ENCODE measurements at regions not wholly inside any gene's neighbourhood (a gene's known extent, or its start where the extent isn't known, plus 50 kb on each side); places are given as distances from the start of the nearest gene placed in this dataset.

- H3K4me3 Mint-ChIP-seq (ENCODE audit: low read depth): no peak overlapping the region
- peaks cover 16% of the 10 kb centered on the region for H3K27me3 Mint-ChIP-seq (ENCODE audit: low read depth)
- peaks cover 8% of the 10 kb centered on the region for H3K4me1 Mint-ChIP-seq (ENCODE audit: low read depth)
- H3K27ac Mint-ChIP-seq: no peak overlapping the region
- no peak for DNase-seq (ENCODE audit: low spot score)
- H3K36me3 Mint-ChIP-seq (ENCODE audit: low read depth): no peaks in the 10 kb centered on the region
- H3K9me3 Mint-ChIP-seq: no peaks in the 10 kb centered on the region
- intact Hi-C loops (cut with micrococcal nuclease): no loop called here
Measured at GRCh38 chr2:9095690-9096089, 92.2 kb upstream of the MBOAT2 start.

- Mint-ChIP-seq H3K4me3 (ENCODE audit: low read depth) (no peak overlapping the region), H3K4me1 (ENCODE audit: low read depth) (peaks cover 8% of the 10 kb centered on the region), H3K27ac (no peak overlapping the region), H3K36me3 (ENCODE audit: low read depth) (no peaks in the 10 kb centered on the region), H3K9me3 (no peaks in the 10 kb centered on the region), H3K27me3 (ENCODE audit: low read depth) (peaks cover 16% of the 10 kb centered on the region)
- no peak for DNase-seq (ENCODE audit: low spot score)
- intact Hi-C loops (cut with micrococcal nuclease): no loop called here
Measured at GRCh38 chr2:9095226-9095625, 91.7 kb upstream of the MBOAT2 start.

GRCh38 chr2:9094117-9094516 lies 90.6 kb upstream of the MBOAT2 start:
- Mint-ChIP-seq H3K9me3 (no peaks in the 10 kb centered on the region), H3K4me3 (ENCODE audit: low read depth) (no peak overlapping the region), H3K27ac (no peak overlapping the region), H3K4me1 (ENCODE audit: low read depth) (peaks cover 2% of the 10 kb centered on the region), H3K27me3 (ENCODE audit: low read depth) (peaks cover 18% of the 10 kb centered on the region), H3K36me3 (ENCODE audit: low read depth) (no peaks in the 10 kb centered on the region)
- DNase-seq (ENCODE audit: low spot score): no peak
- intact Hi-C loops (cut with micrococcal nuclease): no loop called here

- no peak for DNase-seq (ENCODE audit: low spot score)
- Mint-ChIP-seq H3K4me1 (ENCODE audit: low read depth) (no peaks in the 10 kb centered on the region), H3K36me3 (ENCODE audit: low read depth) (no peaks in the 10 kb centered on the region), H3K27ac (no peak overlapping the region), H3K4me3 (ENCODE audit: low read depth) (no peak overlapping the region), H3K27me3 (ENCODE audit: low read depth) (peaks cover 18% of the 10 kb centered on the region), H3K9me3 (no peaks in the 10 kb centered on the region)
- intact Hi-C loops (cut with micrococcal nuclease): no loop called here
Measured at GRCh38 chr2:9093324-9093723, 89.8 kb upstream of the MBOAT2 start.

GRCh38 chr2:9092383-9093282 lies 89.1 kb upstream of the MBOAT2 start:
- Mint-ChIP-seq H3K36me3 (ENCODE audit: low read depth) (no peaks in the 10 kb centered on the region), H3K27me3 (ENCODE audit: low read depth) (peaks cover 18% of the 10 kb centered on the region), H3K4me1 (ENCODE audit: low read depth) (no peaks in the 10 kb centered on the region), H3K9me3 (no peaks in the 10 kb centered on the region), H3K27ac (no peak overlapping the region), H3K4me3 (ENCODE audit: low read depth) (no peak overlapping the region)
- intact Hi-C loops (cut with micrococcal nuclease): no loop called here
- DNase-seq (ENCODE audit: low spot score): no peak

- H3K4me3 Mint-ChIP-seq (ENCODE audit: low read depth): no peak overlapping the region
- H3K27ac Mint-ChIP-seq: no peak overlapping the region
- DNase-seq (ENCODE audit: low spot score): no peak
- H3K4me1 Mint-ChIP-seq (ENCODE audit: low read depth): no peaks in the 10 kb centered on the region
- H3K36me3 Mint-ChIP-seq (ENCODE audit: low read depth): no peaks in the 10 kb centered on the region
- peaks cover 21% of the 10 kb centered on the region for H3K27me3 Mint-ChIP-seq (ENCODE audit: low read depth)
- no peaks in the 10 kb centered on the region for H3K9me3 Mint-ChIP-seq
- intact Hi-C loops (cut with micrococcal nuclease): no loop called here
Measured at GRCh38 chr2:9091811-9092210, 88.3 kb upstream of the MBOAT2 start.

GRCh38 chr2:9089831-9090230 lies 86.3 kb upstream of the MBOAT2 start:
- H3K4me1 Mint-ChIP-seq (ENCODE audit: low read depth): no peaks in the 10 kb centered on the region
- H3K36me3 Mint-ChIP-seq (ENCODE audit: low read depth): no peaks in the 10 kb centered on the region
- H3K4me3 Mint-ChIP-seq (ENCODE audit: low read depth): no peak overlapping the region
- no peaks in the 10 kb centered on the region for H3K9me3 Mint-ChIP-seq
- H3K27ac Mint-ChIP-seq: no peak overlapping the region
- peaks cover 18% of the 10 kb centered on the region for H3K27me3 Mint-ChIP-seq (ENCODE audit: low read depth)
- intact Hi-C loops (cut with micrococcal nuclease): no loop called here
- no peak for DNase-seq (ENCODE audit: low spot score)

GRCh38 chr2:9087121-9087681 lies 83.7 kb upstream of the MBOAT2 start:
- H3K4me1 Mint-ChIP-seq (ENCODE audit: low read depth): no peaks in the 10 kb centered on the region
- no peak overlapping the region for H3K27ac Mint-ChIP-seq
- H3K36me3 Mint-ChIP-seq (ENCODE audit: low read depth): no peaks in the 10 kb centered on the region
- H3K27me3 Mint-ChIP-seq (ENCODE audit: low read depth): peaks cover 8% of the 10 kb centered on the region
- H3K4me3 Mint-ChIP-seq (ENCODE audit: low read depth): no peak overlapping the region
- intact Hi-C loops (cut with micrococcal nuclease): no loop called here
- no peak for DNase-seq (ENCODE audit: low spot score)
- H3K9me3 Mint-ChIP-seq: no peaks in the 10 kb centered on the region

GRCh38 chr2:9086465-9086864 lies 83.0 kb upstream of the MBOAT2 start:
- H3K36me3 Mint-ChIP-seq (ENCODE audit: low read depth): no peaks in the 10 kb centered on the region
- H3K9me3 Mint-ChIP-seq: peaks cover 5% of the 10 kb centered on the region

GRCh38 chr2:9085353-9085752 lies 81.9 kb upstream of the MBOAT2 start:
- peaks cover 5% of the 10 kb centered on the region for H3K27me3 Mint-ChIP-seq (ENCODE audit: low read depth)
- no peak overlapping the region for H3K4me3 Mint-ChIP-seq (ENCODE audit: low read depth)
- H3K36me3 Mint-ChIP-seq (ENCODE audit: low read depth): no peaks in the 10 kb centered on the region
- DNase-seq (ENCODE audit: low spot score): no peak
- peaks cover 8% of the 10 kb centered on the region for H3K9me3 Mint-ChIP-seq
- no peak overlapping the region for H3K27ac Mint-ChIP-seq
- no peaks in the 10 kb centered on the region for H3K4me1 Mint-ChIP-seq (ENCODE audit: low read depth)
- intact Hi-C loops (cut with micrococcal nuclease): no loop called here

More at GRCh38 chr2:9086465-9086864, 83.0 kb upstream of the MBOAT2 start:
- Mint-ChIP-seq H3K27me3 (ENCODE audit: low read depth) (peaks cover 5% of the 10 kb centered on the region), H3K4me3 (ENCODE audit: low read depth) (no peak overlapping the region), H3K4me1 (ENCODE audit: low read depth) (no peaks in the 10 kb centered on the region), H3K27ac (no peak overlapping the region)
- no peak for DNase-seq (ENCODE audit: low spot score)
- intact Hi-C loops (cut with micrococcal nuclease): no loop called here

GRCh38 chr2:9083287-9083686 lies 79.8 kb upstream of the MBOAT2 start:
- no peak for DNase-seq (ENCODE audit: low spot score)
- intact Hi-C loops (cut with micrococcal nuclease): no loop called here
- Mint-ChIP-seq H3K27me3 (ENCODE audit: low read depth) (peaks cover 4% of the 10 kb centered on the region), H3K4me3 (ENCODE audit: low read depth) (no peak overlapping the region), H3K36me3 (ENCODE audit: low read depth) (no peaks in the 10 kb centered on the region), H3K27ac (no peak overlapping the region), H3K4me1 (ENCODE audit: low read depth) (no peaks in the 10 kb centered on the region), H3K9me3 (peaks cover 8% of the 10 kb centered on the region)

- no peak for DNase-seq (ENCODE audit: low spot score)
- peaks cover 2% of the 10 kb centered on the region for H3K27me3 Mint-ChIP-seq (ENCODE audit: low read depth)
- H3K27ac Mint-ChIP-seq: no peak overlapping the region
- no peak overlapping the region for H3K4me3 Mint-ChIP-seq (ENCODE audit: low read depth)
- no peaks in the 10 kb centered on the region for H3K36me3 Mint-ChIP-seq (ENCODE audit: low read depth)
- intact Hi-C loops (cut with micrococcal nuclease): no loop called here
- peaks cover 8% of the 10 kb centered on the region for H3K9me3 Mint-ChIP-seq
- H3K4me1 Mint-ChIP-seq (ENCODE audit: low read depth): no peaks in the 10 kb centered on the region
Measured at GRCh38 chr2:9082158-9082557, 78.7 kb upstream of the MBOAT2 start.

GRCh38 chr2:9081750-9082149 lies 78.3 kb upstream of the MBOAT2 start:
- DNase-seq (ENCODE audit: low spot score): no peak
- H3K36me3 Mint-ChIP-seq (ENCODE audit: low read depth): no peaks in the 10 kb centered on the region
- H3K9me3 Mint-ChIP-seq: peaks cover 8% of the 10 kb centered on the region
- no peak overlapping the region for H3K27ac Mint-ChIP-seq
- no peaks in the 10 kb centered on the region for H3K27me3 Mint-ChIP-seq (ENCODE audit: low read depth)
- no peak overlapping the region for H3K4me3 Mint-ChIP-seq (ENCODE audit: low read depth)
- H3K4me1 Mint-ChIP-seq (ENCODE audit: low read depth): no peaks in the 10 kb centered on the region
- intact Hi-C loops (cut with micrococcal nuclease): no loop called here

Data from activated T-helper 2 cell treated with anti-CD3 and anti-CD28 coated beads, Interferon-gamma antibody, Interleukin-2, Interleukin-4, amounts not matched to agents 10 μg/mL and 5 μg/mL and 100 μg/mL, durations not matched to agents 14 hours and 24 hours and 36 hours (primary cell).